OCI-LY3 (cell line): ENCODE measurements at regions not wholly inside any gene's neighbourhood (a gene's known extent, or its start where the extent isn't known, plus 50 kb on each side); places are given as distances from the start of the nearest gene placed in this dataset.

Experiments used
- CTCF ChIP-seq: fragments of 200-600, 300-600 bp; sonication (generic); IDR thresholded peaks from 2 replicates; pipeline ENCODE4 v1.5.1; 2014; ENCODE audit warnings: antibody characterized with exemption, low read length, low read depth
- EZH2phosphoT487 ChIP-seq: fragments of 200-600 bp; shearing (Covaris generic); IDR thresholded peaks from 2 replicates; pipeline ENCODE4 v1.6.1; 2018; ENCODE audit warnings: antibody characterized with exemption, mixed run types, low read depth

- TF ChIP-seq CTCF (no peak), EZH2phosphoT487 (no peak)
Measured at GRCh38 chr1:2894381-2895041, 93.0 kb upstream of the TTC34 start.
